ENCODE measurements at regions not wholly inside any gene's neighbourhood (a gene's known extent, or its start where the extent isn't known, plus 50 kb on each side); places are given as distances from the start of the nearest gene placed in this dataset.

DNA sequence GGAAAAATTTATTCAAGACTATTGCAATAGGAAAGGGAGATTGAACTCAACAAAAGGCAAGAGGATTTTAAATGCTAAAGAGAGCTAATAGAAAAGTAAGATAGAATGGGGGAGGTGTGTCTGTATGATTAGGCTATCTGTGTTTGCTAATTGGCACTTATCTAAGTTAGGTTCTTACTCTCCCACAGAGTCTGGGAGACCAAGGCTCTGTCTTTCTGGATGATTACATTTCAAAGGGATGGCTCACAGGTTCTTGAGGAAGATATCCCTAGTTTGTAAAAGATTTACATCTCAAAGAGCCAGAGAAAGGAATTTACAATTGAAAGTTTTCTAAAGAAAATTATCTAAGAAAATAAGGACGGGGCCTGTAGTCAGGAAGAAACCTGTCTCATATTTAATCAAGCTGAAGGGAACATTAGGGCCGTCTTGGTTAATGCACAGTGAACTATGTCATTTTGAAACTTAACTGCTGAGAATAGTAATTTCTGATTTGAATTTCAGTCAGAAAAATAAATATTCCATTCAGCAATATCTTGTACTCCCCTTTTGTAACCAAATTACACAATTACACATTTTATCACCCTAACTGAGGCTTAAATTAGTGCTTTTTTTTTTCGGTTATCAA, 75.8 kb downstream of the MAGEB10 start:
- H3K27me3 Mint-ChIP-seq (ENCODE audit: low read depth) = no peaks in the 10 kb centered on the region
- H3K4me1 Mint-ChIP-seq = no peaks in the 10 kb centered on the region
- peaks cover 8% of the 10 kb centered on the region for H3K9me3 Mint-ChIP-seq
- no peak for TF ChIP-seq CTCF (IDR thresholded peaks at IDR 0.05; ENCODE audit: unreplicated experiment in 3 of 3)
- H3K4me3 Mint-ChIP-seq = no peak overlapping the region
- H3K27ac Mint-ChIP-seq = no peak overlapping the region
- no peaks in the 10 kb centered on the region for H3K36me3 Mint-ChIP-seq (ENCODE audit: low read depth)

GRCh38 chrX:27882695-27883094, 74.9 kb downstream of the MAGEB10 start:
- no peaks in the 10 kb centered on the region for H3K36me3 Mint-ChIP-seq (ENCODE audit: low read depth)

DNA sequence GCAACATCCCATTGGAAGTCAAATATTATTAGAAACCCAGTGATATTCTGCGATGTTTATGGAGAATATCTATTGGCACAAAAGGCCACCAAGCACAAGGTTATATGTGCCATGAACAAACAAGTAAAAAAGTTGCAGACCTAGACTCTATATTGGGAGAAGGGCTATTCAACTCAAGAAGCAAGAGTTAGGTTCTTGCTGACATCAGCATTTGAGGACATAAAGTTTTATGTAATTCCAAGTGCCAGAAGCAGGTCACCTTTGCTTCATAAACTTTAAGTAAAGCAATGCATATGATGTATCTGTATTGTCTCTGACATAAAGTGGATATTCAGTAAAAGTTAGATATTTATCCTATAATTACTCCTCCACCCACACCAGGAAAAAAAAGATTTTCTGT, 71.1 kb downstream of the MAGEB10 start:
- Mint-ChIP-seq H3K4me1 (no peaks in the 10 kb centered on the region), H3K4me3 (no peak overlapping the region), H3K27ac (no peak overlapping the region), H3K36me3 (ENCODE audit: low read depth) (no peaks in the 10 kb centered on the region), H3K27me3 (ENCODE audit: low read depth) (no peaks in the 10 kb centered on the region), H3K9me3 (no peaks in the 10 kb centered on the region)
- no peak for TF ChIP-seq CTCF (IDR thresholded peaks at IDR 0.05; ENCODE audit: unreplicated experiment in 3 of 3)

More at GRCh38 chrX:27882695-27883094, 74.9 kb downstream of the MAGEB10 start:
- H3K27me3 Mint-ChIP-seq (ENCODE audit: low read depth) = no peaks in the 10 kb centered on the region
- H3K27ac Mint-ChIP-seq = no peak overlapping the region
- TF ChIP-seq CTCF (IDR thresholded peaks at IDR 0.05; ENCODE audit: unreplicated experiment in 3 of 3) = no peak
- no peak overlapping the region for H3K4me3 Mint-ChIP-seq
- peaks cover 5% of the 10 kb centered on the region for H3K9me3 Mint-ChIP-seq
- no peaks in the 10 kb centered on the region for H3K4me1 Mint-ChIP-seq

Measured in nephron (organoid).